IMR-90 (cell line): ENCODE measurements at regions not wholly inside any gene's neighbourhood (a gene's known extent, or its start where the extent isn't known, plus 50 kb on each side); places are given as distances from the start of the nearest gene placed in this dataset.

Experiments
- ATAC-seq: fragments of 200-7000 bp; cut with Tn5 transposase; 2 replicates; pipeline ENCODE4 v1.9.1; 2020; ENCODE audit warnings: low read depth, mild to moderate bottlenecking, moderate library complexity
- BruUV-seq: library from RNA; stranded (reverse); fragments of 400-500 nt; replicated peaks from 2 replicates; lab custom pipeline; 2021; lab: Mats Ljungman, UMichigan
- CTCF ChIA-PET: fragments of 300-600 bp; formaldehyde crosslinking; extraction: SDS; loops from one replicate; lab custom pipeline; 2021; ENCODE audit warnings: antibody characterized with exemption; lab: Yijun Ruan, JAX
- POLR2A ChIA-PET: fragments of 300-600 bp; sonication (Branson Sonifier 250); formaldehyde crosslinking; loops from one replicate; lab custom pipeline; 2022; ENCODE audit warnings: antibody characterized with exemption; ENCODE audit not compliant: unreplicated experiment; lab: Charles Lee
- DNase-seq: peaks from one replicate; pipeline ENCODE4 v3.0.0; 2013
- H2AFZ ChIP-seq: replicated peaks from 2 replicates; pipeline ENCODE3; 2013; ENCODE audit warnings: low read length, mild to moderate bottlenecking; ENCODE audit not compliant: poor library complexity
- H2AK5ac ChIP-seq: 2 replicates; pipeline ENCODE4 v1.6.1; 2013; ENCODE audit warnings: low read depth, low read length, inconsistent platforms
- H2AK9ac ChIP-seq: replicated peaks from 2 replicates; pipeline ENCODE3; 2013; ENCODE audit warnings: mild to moderate bottlenecking, low read depth, low read length, moderate library complexity; ENCODE audit not compliant: poor library complexity
- H2BK120ac ChIP-seq: 2 replicates; pipeline ENCODE4 v1.6.1; 2013; ENCODE audit warnings: low read depth, low read length, inconsistent platforms
- H2BK15ac ChIP-seq: 3 replicates; pipeline ENCODE4 v1.6.1; 2013; ENCODE audit warnings: low read depth, low read length, inconsistent platforms
- H2BK20ac ChIP-seq: 2 replicates; pipeline ENCODE4 v1.6.1; 2013; ENCODE audit warnings: low read depth, mild to moderate bottlenecking, inconsistent platforms, low read length, moderate library complexity
- H2BK5ac ChIP-seq: 2 replicates; pipeline ENCODE4 v1.6.1; 2013; ENCODE audit warnings: mild to moderate bottlenecking, low read depth, low read length, inconsistent platforms; ENCODE audit not compliant: poor library complexity, severe bottlenecking
- H3K14ac ChIP-seq: replicated peaks from 2 replicates; pipeline ENCODE4 v1.6.1; 2013; ENCODE audit warnings: low read depth, low read length, inconsistent platforms
- H3K18ac ChIP-seq: 2 replicates; pipeline ENCODE4 v1.6.1; 2013; ENCODE audit warnings: low read depth, low read length, control low read depth
- H3K23ac ChIP-seq: 2 replicates; pipeline ENCODE4 v1.6.1; 2013; ENCODE audit warnings: low read depth, low read length, inconsistent platforms
- H3K27ac ChIP-seq: 2 replicates; pipeline ENCODE4 v1.5.1; 2013; ENCODE audit warnings: mild to moderate bottlenecking, control low read depth, low read length; ENCODE audit not compliant: insufficient read depth
- H3K27me3 ChIP-seq: 2 replicates; pipeline ENCODE4 v1.6.1; 2013; ENCODE audit warnings: low read length; ENCODE audit not compliant: control insufficient read depth, insufficient read depth
- H3K36me3 ChIP-seq: 2 replicates; pipeline ENCODE4 v1.6.1; 2013; ENCODE audit warnings: low read length, mixed read lengths; ENCODE audit not compliant: control insufficient read depth, insufficient read depth
- H3K4ac ChIP-seq: 2 replicates; pipeline ENCODE4 v1.6.1; 2013; ENCODE audit warnings: low read depth, low read length, inconsistent platforms
- H3K4me1 ChIP-seq: 2 replicates; pipeline ENCODE4 v1.6.1; 2013; ENCODE audit warnings: low read length, mixed read lengths; ENCODE audit not compliant: control insufficient read depth, insufficient read depth
- H3K4me2 ChIP-seq: 2 replicates; pipeline ENCODE4 v1.6.1; 2013; ENCODE audit warnings: low read depth, mild to moderate bottlenecking, control low read depth, low read length, moderate library complexity
- H3K4me3 ChIP-seq: 2 replicates; pipeline ENCODE4 v1.5.1; 2013; ENCODE audit warnings: low read depth, mild to moderate bottlenecking, control low read depth, low read length, moderate library complexity; ENCODE audit not compliant: insufficient read depth
- H3K56ac ChIP-seq: 2 replicates; pipeline ENCODE4 v1.6.1; 2013; ENCODE audit warnings: low read length, inconsistent platforms; ENCODE audit not compliant: insufficient read depth; ENCODE audit errors: extremely low read depth
- H3K79me1 ChIP-seq, 2 experiments: 2 replicates each; pipeline ENCODE4 v1.6.1; 2013; ENCODE audit warnings: low read length in 2 of 2, inconsistent platforms in 1 of 2, low read depth in 1 of 2
- H3K9ac ChIP-seq: 2 replicates; pipeline ENCODE4 v1.6.1; 2013; ENCODE audit warnings: low read depth, low read length, control low read depth
- H3K9me1 ChIP-seq: 2 replicates; pipeline ENCODE4 v1.6.1; 2013; ENCODE audit warnings: low read length, inconsistent platforms; ENCODE audit not compliant: insufficient read depth
- H3K9me3 ChIP-seq: 2 replicates; pipeline ENCODE4 v1.6.1; 2013; ENCODE audit warnings: low read length; ENCODE audit not compliant: control insufficient read depth, insufficient read depth
- H4K20me1 ChIP-seq: 2 replicates; pipeline ENCODE4 v1.6.1; 2013; ENCODE audit warnings: low read length, inconsistent platforms; ENCODE audit not compliant: insufficient read depth
- H4K5ac ChIP-seq: 2 replicates; pipeline ENCODE4 v1.6.1; 2013; ENCODE audit warnings: mild to moderate bottlenecking, low read depth, low read length, control low read depth
- H4K8ac ChIP-seq, 2 experiments: 2 replicates each; pipeline ENCODE4 v1.6.1; 2013; ENCODE audit warnings: low read depth in 2 of 2, low read length in 2 of 2, control low read depth in 1 of 2, inconsistent platforms in 1 of 2
- H4K91ac ChIP-seq: 2 replicates; pipeline ENCODE4 v1.6.1; 2013; ENCODE audit warnings: low read depth, low read length, inconsistent platforms; ENCODE audit not compliant: insufficient read depth
- CEBPB ChIP-seq: IDR thresholded peaks from 2 replicates; pipeline ENCODE4 v1.6.1; 2012; ENCODE audit warnings: low read depth, low read length, improper control_type of control experiment
- CHD1 ChIP-seq: IDR thresholded peaks from 2 replicates; pipeline ENCODE4 v1.6.1; 2012; ENCODE audit warnings: low read depth, low read length, improper control_type of control experiment
- FOS ChIP-seq: fragments of 150-350 bp; IDR thresholded peaks from 2 replicates; pipeline ENCODE4 v1.6.1; 2016; ENCODE audit warnings: low read depth, low read length
- NFE2L2 ChIP-seq: fragments of 150-350 bp; IDR thresholded peaks from 2 replicates; pipeline ENCODE4 v1.6.1; 2016; ENCODE audit warnings: low read depth, mild to moderate bottlenecking, low read length
- POLR2A ChIP-seq: IDR thresholded peaks from 2 replicates; pipeline ENCODE4 v1.6.1; 2012; ENCODE audit warnings: mild to moderate bottlenecking, low read depth, low read length
- RFX5 ChIP-seq: IDR thresholded peaks from 2 replicates; pipeline ENCODE4 v1.8.0; 2012; ENCODE audit warnings: low read depth, mild to moderate bottlenecking, low read length, moderate library complexity
- WGBS, 2 experiments: methylation state at CpG; one replicate each; pipeline versions ENCODE4 v1.1.5 to v1.1.7; 2013; ENCODE audit warnings: missing lambda C conversion rate in 2 of 2; ENCODE audit not compliant: insufficient read length in 1 of 2; ENCODE audit errors: extremely low coverage in 2 of 2; 5-methylcytosine and 5-hydroxymethylcytosine counted together
- dilution Hi-C: fragments of 300-500 bp; cut with HindIII; formaldehyde crosslinking; loops from one replicate; pipeline ENCODE4 v1.14.3; 2018; ENCODE audit warnings: low sequenced_read_pairs; ENCODE audit not compliant: unreplicated experiment
- in situ Hi-C: fragments of 300-500 bp; cut with MboI; formaldehyde crosslinking; loops from 3 replicates; pipeline ENCODE4 v1.14.3; 2019; ENCODE audit warnings: low sequenced_read_pairs, inconsistent platforms, mixed read lengths
- intact Hi-C: fragments of 100-400 bp; cut with micrococcal nuclease; formaldehyde crosslinking; loops from 2 replicates; pipeline ENCODE4 v1.10.0; 2022
- TF ChIP-seq, protein P1 (sequence below): fragments of 150-350 bp; IDR thresholded peaks from 2 replicates; pipeline ENCODE4 v1.6.1; 2017; ENCODE audit warnings: mild to moderate bottlenecking, antibody characterized with exemption, low read length, low read depth
- TF ChIP-seq, protein P2 (sequence below): fragments of 150-350 bp; IDR thresholded peaks from 2 replicates; pipeline ENCODE4 v1.6.1; 2016; ENCODE audit warnings: low read depth, mild to moderate bottlenecking, low read length, moderate library complexity, borderline replicate concordance

DNA sequence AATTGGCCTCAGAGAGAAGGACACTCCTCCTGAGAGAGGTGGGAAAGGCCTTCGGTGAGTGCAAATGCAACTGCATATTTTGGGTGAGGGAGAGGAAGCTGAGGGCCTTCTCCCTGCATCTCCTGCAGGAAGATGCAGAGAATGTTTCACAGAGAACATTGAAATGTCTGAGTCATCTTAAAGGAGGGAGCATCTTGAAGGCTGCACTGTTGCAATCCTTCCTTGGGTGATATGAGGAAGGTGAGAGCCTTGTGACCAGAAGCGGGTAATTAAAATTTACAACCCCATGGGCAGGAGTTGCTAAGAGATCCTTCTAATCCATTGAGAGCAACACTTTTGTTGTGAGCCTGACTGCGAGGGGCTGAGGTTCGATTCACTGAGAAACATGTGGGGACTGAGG lies 375.7 kb upstream of the MARCKS start:
- Histone ChIP-seq H3K27ac (no peak overlapping the region), H3K9ac (no peak overlapping the region), H2BK5ac (no peak overlapping the region), H4K5ac (no peak overlapping the region), H3K4ac (0 out of 2 replicates have a peak overlapping the region, but pooled peaks have one; percentile 6), H4K20me1 (no peaks in the 10 kb centered on the region), H2BK20ac (peak overlapping the region; percentile 38; the same call in 1 of the 2 replicates), H3K36me3 (no peaks in the 10 kb centered on the region), H2AFZ (peak overlapping the region; percentile 18), H3K18ac (no peak overlapping the region), H2BK120ac (no peak overlapping the region), H3K4me3 (no peak overlapping the region), H2BK15ac (peak overlapping the region; percentile 56; the same call in 1 of the 3 replicates), H2AK9ac (no peak overlapping the region), H2AK5ac (no peak overlapping the region), H3K56ac (no peak overlapping the region), H4K8ac (no peak overlapping the region), H3K4me2 (no peak overlapping the region), H3K23ac (no peak overlapping the region), H3K9me3 (no peaks in the 10 kb centered on the region), H3K4me1 (peaks cover 3% of the 10 kb centered on the region; the same call in 1 of the 2 replicates), H3K27me3 (no peaks in the 10 kb centered on the region), H4K91ac (no peak overlapping the region), H3K79me1 (no peaks in the 10 kb centered on the region), H3K14ac (no peak overlapping the region; the same call in 1 of the 2 replicates), H3K9me1 (no peaks in the 10 kb centered on the region)
- POLR2A ChIA-PET = no interaction called here
- no TSS peak for BruUV-seq
- in situ Hi-C loops = no loop called here
- DNase-seq (peak; percentile 43), ATAC-seq (peak; percentile 49)
- dilution Hi-C loops = no loop called here
- intact Hi-C loops = no loop called here
- CTCF ChIA-PET = interaction anchor here (0.6 kb wide), 1 partner anchor 105 kb away, joined by 3 read pairs; no protein-coding TSS in a partner anchor
- WGBS, 2 experiments = no CpG with 5 or more reads among the region's 4 CpGs
- 0 out of 2 replicates have a peak, but pooled peaks have one; percentile 13 for TF ChIP-seq NFE2L2
- TF ChIP-seq, protein P1, sequence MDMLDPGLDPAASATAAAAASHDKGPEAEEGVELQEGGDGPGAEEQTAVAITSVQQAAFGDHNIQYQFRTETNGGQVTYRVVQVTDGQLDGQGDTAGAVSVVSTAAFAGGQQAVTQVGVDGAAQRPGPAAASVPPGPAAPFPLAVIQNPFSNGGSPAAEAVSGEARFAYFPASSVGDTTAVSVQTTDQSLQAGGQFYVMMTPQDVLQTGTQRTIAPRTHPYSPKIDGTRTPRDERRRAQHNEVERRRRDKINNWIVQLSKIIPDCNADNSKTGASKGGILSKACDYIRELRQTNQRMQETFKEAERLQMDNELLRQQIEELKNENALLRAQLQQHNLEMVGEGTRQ = no peak
- TF ChIP-seq RFX5 = no peak
- no peak for TF ChIP-seq POLR2A
- no peak for TF ChIP-seq FOS
- no peak for TF ChIP-seq CHD1
- peak; percentile 80 for TF ChIP-seq CEBPB
- TF ChIP-seq, protein P2, sequence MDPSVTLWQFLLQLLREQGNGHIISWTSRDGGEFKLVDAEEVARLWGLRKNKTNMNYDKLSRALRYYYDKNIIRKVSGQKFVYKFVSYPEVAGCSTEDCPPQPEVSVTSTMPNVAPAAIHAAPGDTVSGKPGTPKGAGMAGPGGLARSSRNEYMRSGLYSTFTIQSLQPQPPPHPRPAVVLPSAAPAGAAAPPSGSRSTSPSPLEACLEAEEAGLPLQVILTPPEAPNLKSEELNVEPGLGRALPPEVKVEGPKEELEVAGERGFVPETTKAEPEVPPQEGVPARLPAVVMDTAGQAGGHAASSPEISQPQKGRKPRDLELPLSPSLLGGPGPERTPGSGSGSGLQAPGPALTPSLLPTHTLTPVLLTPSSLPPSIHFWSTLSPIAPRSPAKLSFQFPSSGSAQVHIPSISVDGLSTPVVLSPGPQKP = no peak
